ENCODE measurements at regions not wholly inside any gene's neighbourhood (a gene's known extent, or its start where the extent isn't known, plus 50 kb on each side); places are given as distances from the start of the nearest gene placed in this dataset.

DNA sequence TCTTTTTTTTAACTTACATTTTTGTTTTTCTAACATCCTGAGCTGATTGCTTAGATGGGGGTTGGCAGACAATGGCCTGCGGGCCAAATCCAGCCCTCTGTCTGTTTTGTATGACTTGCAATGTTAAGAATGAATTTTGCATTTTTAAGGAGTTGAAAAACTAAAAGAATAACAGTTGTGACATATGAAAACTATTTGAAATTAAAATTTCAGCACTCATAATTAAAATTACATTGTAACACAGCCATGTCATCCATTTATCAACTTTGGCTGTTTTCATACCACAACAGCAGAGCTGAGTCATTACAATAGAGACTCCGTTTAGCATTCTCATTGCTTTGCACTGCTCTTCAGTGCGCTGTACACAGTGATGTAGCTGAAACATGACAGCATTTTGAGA, 94.1 kb upstream of the MC4R start:
- TF ChIP-seq, protein P1, sequence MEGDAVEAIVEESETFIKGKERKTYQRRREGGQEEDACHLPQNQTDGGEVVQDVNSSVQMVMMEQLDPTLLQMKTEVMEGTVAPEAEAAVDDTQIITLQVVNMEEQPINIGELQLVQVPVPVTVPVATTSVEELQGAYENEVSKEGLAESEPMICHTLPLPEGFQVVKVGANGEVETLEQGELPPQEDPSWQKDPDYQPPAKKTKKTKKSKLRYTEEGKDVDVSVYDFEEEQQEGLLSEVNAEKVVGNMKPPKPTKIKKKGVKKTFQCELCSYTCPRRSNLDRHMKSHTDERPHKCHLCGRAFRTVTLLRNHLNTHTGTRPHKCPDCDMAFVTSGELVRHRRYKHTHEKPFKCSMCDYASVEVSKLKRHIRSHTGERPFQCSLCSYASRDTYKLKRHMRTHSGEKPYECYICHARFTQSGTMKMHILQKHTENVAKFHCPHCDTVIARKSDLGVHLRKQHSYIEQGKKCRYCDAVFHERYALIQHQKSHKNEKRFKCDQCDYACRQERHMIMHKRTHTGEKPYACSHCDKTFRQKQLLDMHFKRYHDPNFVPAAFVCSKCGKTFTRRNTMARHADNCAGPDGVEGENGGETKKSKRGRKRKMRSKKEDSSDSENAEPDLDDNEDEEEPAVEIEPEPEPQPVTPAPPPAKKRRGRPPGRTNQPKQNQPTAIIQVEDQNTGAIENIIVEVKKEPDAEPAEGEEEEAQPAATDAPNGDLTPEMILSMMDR (conservative IDR thresholded peaks at IDR 0.05 in 1 of 2, IDR thresholded peaks at IDR 0.05 in 1 of 2; ENCODE audit: low read depth in 1 of 2, low read length in 2 of 2) = no peak
- no peak for TF ChIP-seq EZH2 (IDR thresholded peaks at IDR 0.05; ENCODE audit: low read length, missing control alignments)

Measured in fibroblast of lung (primary cell).